AG09309 (cell line): ENCODE measurements at regions not wholly inside any gene's neighbourhood (a gene's known extent, or its start where the extent isn't known, plus 50 kb on each side); places are given as distances from the start of the nearest gene placed in this dataset.

Experiments used
- DNase-seq: peaks from one replicate; pipeline ENCODE4 v3.0.0-alpha.2; 2010; ENCODE audit warnings: low read depth
- H3K4me3 ChIP-seq: 2 replicates; pipeline ENCODE4 v1.5.1; 2011; ENCODE audit warnings: mild to moderate bottlenecking, low read depth, low read length, moderate library complexity; ENCODE audit not compliant: control insufficient read depth
- TF ChIP-seq, protein P1 (sequence below): IDR thresholded peaks from 2 replicates; pipeline ENCODE4 v1.5.1; 2011; ENCODE audit warnings: mild to moderate bottlenecking, low read depth, low read length, inconsistent platforms; ENCODE audit not compliant: insufficient read depth, control insufficient read depth; ENCODE audit errors: missing control alignments

DNA sequence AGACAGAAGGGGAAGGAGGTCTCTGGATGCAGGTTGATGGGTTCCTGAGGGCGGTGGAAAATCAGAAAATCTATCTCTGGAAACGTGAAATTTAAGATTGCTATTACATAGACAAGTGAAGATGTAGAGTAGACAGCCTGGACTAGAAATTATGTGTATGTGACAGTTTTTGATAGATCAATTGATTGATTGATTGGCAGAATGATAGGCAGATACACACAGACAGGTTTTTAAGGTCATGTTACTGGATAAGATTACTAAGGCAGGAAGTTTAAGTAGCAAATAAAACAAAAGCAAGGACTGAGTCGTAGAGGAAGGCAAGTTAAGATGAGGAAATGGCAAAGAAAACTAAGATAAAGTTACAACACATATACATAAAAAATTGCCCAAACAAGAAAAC lies 124.7 kb downstream of the RGS21 start:
- TF ChIP-seq, protein P1, sequence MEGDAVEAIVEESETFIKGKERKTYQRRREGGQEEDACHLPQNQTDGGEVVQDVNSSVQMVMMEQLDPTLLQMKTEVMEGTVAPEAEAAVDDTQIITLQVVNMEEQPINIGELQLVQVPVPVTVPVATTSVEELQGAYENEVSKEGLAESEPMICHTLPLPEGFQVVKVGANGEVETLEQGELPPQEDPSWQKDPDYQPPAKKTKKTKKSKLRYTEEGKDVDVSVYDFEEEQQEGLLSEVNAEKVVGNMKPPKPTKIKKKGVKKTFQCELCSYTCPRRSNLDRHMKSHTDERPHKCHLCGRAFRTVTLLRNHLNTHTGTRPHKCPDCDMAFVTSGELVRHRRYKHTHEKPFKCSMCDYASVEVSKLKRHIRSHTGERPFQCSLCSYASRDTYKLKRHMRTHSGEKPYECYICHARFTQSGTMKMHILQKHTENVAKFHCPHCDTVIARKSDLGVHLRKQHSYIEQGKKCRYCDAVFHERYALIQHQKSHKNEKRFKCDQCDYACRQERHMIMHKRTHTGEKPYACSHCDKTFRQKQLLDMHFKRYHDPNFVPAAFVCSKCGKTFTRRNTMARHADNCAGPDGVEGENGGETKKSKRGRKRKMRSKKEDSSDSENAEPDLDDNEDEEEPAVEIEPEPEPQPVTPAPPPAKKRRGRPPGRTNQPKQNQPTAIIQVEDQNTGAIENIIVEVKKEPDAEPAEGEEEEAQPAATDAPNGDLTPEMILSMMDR, result no peak
- no peak overlapping the region for H3K4me3 ChIP-seq
- DNase-seq, result no peak

- H3K4me3 ChIP-seq, result no peak overlapping the region
- TF ChIP-seq, protein P1, result no peak
- DNase-seq, result no peak
These were observed 125.9 kb downstream of the RGS21 start for GRCh38 chr1:192442736-192443135.

DNA sequence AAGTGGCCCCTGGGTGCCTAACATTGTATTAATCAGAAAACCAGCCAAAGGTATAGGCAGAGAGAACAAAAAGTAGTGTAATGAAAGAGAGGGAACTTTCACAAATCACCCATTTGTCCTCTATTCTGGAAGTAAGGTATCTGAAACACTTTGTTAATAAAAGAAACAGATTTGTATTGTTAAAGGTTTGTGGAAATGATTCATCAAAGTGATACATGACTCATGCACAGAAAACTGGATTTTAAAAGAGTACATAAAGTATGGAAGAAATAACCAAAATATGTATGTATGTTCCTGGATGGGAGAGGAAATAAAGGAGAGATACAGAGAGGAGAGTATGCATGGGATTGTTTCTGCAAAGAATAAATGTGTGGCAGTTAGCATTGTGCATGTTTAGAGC lies 126.8 kb downstream of the RGS21 start:
- TF ChIP-seq, protein P1, result no peak
- DNase-seq, result no peak
- no peak overlapping the region for H3K4me3 ChIP-seq

DNA sequence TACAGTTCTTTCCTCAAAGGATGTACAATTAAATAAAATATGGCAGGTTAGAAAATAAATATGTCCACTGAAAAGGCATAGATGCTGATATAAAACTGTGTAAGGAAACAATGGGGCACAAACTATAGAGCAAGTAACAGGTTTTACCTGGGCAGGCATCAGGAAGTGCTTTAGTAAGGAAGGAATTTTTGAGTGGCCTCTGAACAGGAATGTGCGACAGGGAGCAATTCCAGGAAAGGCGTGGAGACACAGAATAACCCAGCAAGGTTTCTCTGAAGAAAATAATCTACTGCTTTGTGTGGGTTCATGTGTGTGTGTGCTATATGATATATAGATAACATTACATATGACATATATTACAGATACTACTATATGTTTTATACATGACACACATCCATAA lies 128.4 kb downstream of the RGS21 start:
- DNase-seq, result no peak
- TF ChIP-seq, protein P1, result no peak
- no peak overlapping the region for H3K4me3 ChIP-seq

GRCh38 chr1:192445839-192446489 lies 129.2 kb downstream of the RGS21 start:
- peak; percentile 8 for DNase-seq

GRCh38 chr1:192448026-192448578 lies 127.5 kb upstream of the RGS1 start:
- TF ChIP-seq, protein P1, result no peak
- no peak for DNase-seq
- H3K4me3 ChIP-seq, result no peak overlapping the region

More at GRCh38 chr1:192445839-192446489, 129.2 kb downstream of the RGS21 start:
- H3K4me3 ChIP-seq, result no peak overlapping the region; the same call in 1 of the 2 replicates
- TF ChIP-seq, protein P1, result peak; percentile 60
